H1 (cell line): ENCODE measurements at regions not wholly inside any gene's neighbourhood (a gene's known extent, or its start where the extent isn't known, plus 50 kb on each side); places are given as distances from the start of the nearest gene placed in this dataset.

Experiments used
- ASH2L ChIP-seq: fragments of 200-600, 300-600 bp; sonication (generic); IDR thresholded peaks from one replicate; pipeline ENCODE4 v1.7.1; 2017; ENCODE audit warnings: low read length
- ATF2 ChIP-seq: IDR thresholded peaks from 2 replicates; pipeline ENCODE4 v1.6.1; 2012; ENCODE audit warnings: low read length, inconsistent platforms
- ATF3 ChIP-seq: IDR thresholded peaks from 2 replicates; pipeline ENCODE4 v1.6.1; 2011; ENCODE audit warnings: low read depth, mild to moderate bottlenecking, low read length; ENCODE audit not compliant: insufficient read depth
- CBX8 ChIP-seq: fragments of 300-800, 300-1000 bp; sonication (generic); IDR thresholded peaks from 2 replicates; pipeline ENCODE4 v1.7.1; 2016; ENCODE audit warnings: low read depth, low read length, borderline replicate concordance
- CTCF ChIP-seq, 3 experiments: IDR thresholded peaks; 1 replicate in 2 of 3; 2 replicates in 1 of 3; pipeline versions ENCODE4 v1.5.1 to v1.6.1; 2011; ENCODE audit warnings: low read length in 3 of 3, mild to moderate bottlenecking in 3 of 3, inconsistent platforms in 2 of 3, low read depth in 1 of 3, moderate library complexity in 1 of 3; ENCODE audit not compliant: insufficient read depth in 1 of 3; ENCODE audit errors: control extremely low read depth in 1 of 3
- HDAC2 ChIP-seq, 2 experiments: fragments of 300-600 bp in 1 of 2; sonication (generic) in 1 of 2; IDR thresholded peaks; 2 replicates each; pipeline ENCODE4 v1.6.1; 2011 to 2012; ENCODE audit warnings: low read depth in 2 of 2, low read length in 2 of 2, mild to moderate bottlenecking in 2 of 2, moderate library complexity in 2 of 2, borderline replicate concordance in 1 of 2, inconsistent platforms in 1 of 2
- MAX ChIP-seq: IDR thresholded peaks from 2 replicates; pipeline ENCODE4 v1.6.1; 2012; ENCODE audit warnings: inconsistent platforms
- POLR2AphosphoS5 ChIP-seq: IDR thresholded peaks from 2 replicates; pipeline ENCODE4 v1.6.1; 2011; ENCODE audit warnings: low read depth, low read length
- RAD21 ChIP-seq, 2 experiments: IDR thresholded peaks in 1 of 2; conservative IDR thresholded peaks in 1 of 2; 2 replicates each; pipeline ENCODE4 v1.6.1; 2011; ENCODE audit warnings: low read depth in 2 of 2, low read length in 2 of 2, improper control_type of control experiment in 1 of 2, inconsistent platforms in 1 of 2, mild to moderate bottlenecking in 1 of 2, moderate library complexity in 1 of 2
- RFX5 ChIP-seq: IDR thresholded peaks from 2 replicates; pipeline ENCODE4 v1.6.1; 2011; ENCODE audit warnings: low read depth, low read length, improper control_type of control experiment, borderline replicate concordance
- ZNF274 ChIP-seq: IDR thresholded peaks from 2 replicates; pipeline ENCODE4 v1.7.0; 2012; ENCODE audit warnings: low read length, borderline replicate concordance; ENCODE audit errors: extremely low read depth

GRCh38 chr5:158155811-158156505 is 297.0 kb upstream of the CLINT1 start:
- TF ChIP-seq ATF2 (no peak), POLR2AphosphoS5 (no peak), HDAC2 (IDR thresholded peaks at IDR 0.05; ENCODE audit: borderline replicate concordance in 1 of 2, low read depth in 2 of 2, low read length in 2 of 2) (no peak), CTCF (IDR thresholded peaks at IDR 0.05; ENCODE audit: control extremely low read depth in 1 of 3, insufficient read depth in 1 of 3, low read depth in 1 of 3, low read length in 3 of 3) (no peak), ASH2L (no peak), CBX8 (no peak), ZNF274 (no peak), RFX5 (no peak), RAD21 (IDR thresholded peaks at IDR 0.05 in 1 of 2, conservative IDR thresholded peaks at IDR 0.05 in 1 of 2; ENCODE audit: low read depth in 2 of 2, low read length in 2 of 2) (no peak), ATF3 (no peak), MAX (no peak)
